ENCODE measurements at regions not wholly inside any gene's neighbourhood (a gene's known extent, or its start where the extent isn't known, plus 50 kb on each side); places are given as distances from the start of the nearest gene placed in this dataset.
A peak's percentile ranks its signal among the peaks of the same experiment; 100 is the strongest.

GRCh38 chr6:149150301-149150700 lies 167.2 kb upstream of the TAB2 start:
- no peak for DNase-seq

- peak; percentile 70 for DNase-seq
Measured at GRCh38 chr6:149150801-149151398, 166.6 kb upstream of the TAB2 start.

- DNase-seq, result no peak
Measured at GRCh38 chr6:149152521-149152920, 165.0 kb upstream of the TAB2 start.

GRCh38 chr6:149153100-149153499 lies 164.4 kb upstream of the TAB2 start:
- no peak for DNase-seq

GRCh38 chr6:149153693-149154092 lies 163.8 kb upstream of the TAB2 start:
- no peak for DNase-seq

GRCh38 chr6:149154261-149154821 lies 163.2 kb upstream of the TAB2 start:
- DNase-seq, result no peak

- DNase-seq, result no peak
Measured at GRCh38 chr6:149157126-149157525, 160.4 kb upstream of the TAB2 start.

- no peak for DNase-seq
Measured at GRCh38 chr6:149158076-149158475, 159.4 kb upstream of the TAB2 start.

GRCh38 chr6:149160943-149161342 lies 156.6 kb upstream of the TAB2 start:
- DNase-seq, result no peak

GRCh38 chr6:149162924-149163323 lies 154.6 kb upstream of the TAB2 start:
- DNase-seq, result no peak

- no peak for DNase-seq
Measured at GRCh38 chr6:149164199-149164750, 153.2 kb upstream of the TAB2 start.

- no peak for DNase-seq
Measured at GRCh38 chr6:149166336-149166735, 151.2 kb upstream of the TAB2 start.

GRCh38 chr6:149166747-149167146 lies 150.8 kb upstream of the TAB2 start:
- DNase-seq, result no peak

- DNase-seq, result no peak
Measured at GRCh38 chr6:149168968-149169367, 148.5 kb upstream of the TAB2 start.

GRCh38 chr6:149169761-149170511 lies 147.6 kb upstream of the TAB2 start:
- no peak for DNase-seq

GRCh38 chr6:149170564-149171452 lies 146.7 kb upstream of the TAB2 start:
- no peak for DNase-seq

GRCh38 chr6:149173222-149173621 lies 144.3 kb upstream of the TAB2 start:
- DNase-seq, result no peak

- DNase-seq, result no peak
Measured at GRCh38 chr6:149174962-149175361, 142.6 kb upstream of the TAB2 start.

- DNase-seq, result no peak
Measured at GRCh38 chr6:149176971-149177667, 140.4 kb upstream of the TAB2 start.

GRCh38 chr6:149179431-149179830 lies 138.1 kb upstream of the TAB2 start:
- DNase-seq, result no peak

- no peak for DNase-seq
Measured at GRCh38 chr6:149181304-149181703, 136.2 kb upstream of the TAB2 start.

GRCh38 chr6:149182262-149182661 lies 135.2 kb upstream of the TAB2 start:
- no peak for DNase-seq

Data from activated effector memory CD4-positive, alpha-beta T cell treated with anti-CD3 and anti-CD28 coated beads, Interleukin-2, amount 50 U/mL, for 16 hours (primary cell).